GM13976 (cell line): ENCODE measurements at regions not wholly inside any gene's neighbourhood (a gene's known extent, or its start where the extent isn't known, plus 50 kb on each side); places are given as distances from the start of the nearest gene placed in this dataset.

Experiments
- DNase-seq: peaks from one replicate; pipeline ENCODE4 v3.0.0; 2012; ENCODE audit warnings: low spot score
- in situ Hi-C: fragments of 300-500 bp; cut with MboI; formaldehyde crosslinking; loops from one replicate; pipeline ENCODE4 v1.12.0; 2022; ENCODE audit warnings: low sequenced_read_pairs, mixed read lengths, inconsistent platforms; ENCODE audit not compliant: unreplicated experiment
- TF ChIP-seq, protein P1 (sequence below): IDR thresholded peaks from 2 replicates; pipeline ENCODE4 v1.5.1; 2012; ENCODE audit warnings: borderline replicate concordance, mild to moderate bottlenecking; ENCODE audit not compliant: insufficient read depth; ENCODE audit errors: extremely low read depth, missing control alignments, control extremely low read depth

DNA sequence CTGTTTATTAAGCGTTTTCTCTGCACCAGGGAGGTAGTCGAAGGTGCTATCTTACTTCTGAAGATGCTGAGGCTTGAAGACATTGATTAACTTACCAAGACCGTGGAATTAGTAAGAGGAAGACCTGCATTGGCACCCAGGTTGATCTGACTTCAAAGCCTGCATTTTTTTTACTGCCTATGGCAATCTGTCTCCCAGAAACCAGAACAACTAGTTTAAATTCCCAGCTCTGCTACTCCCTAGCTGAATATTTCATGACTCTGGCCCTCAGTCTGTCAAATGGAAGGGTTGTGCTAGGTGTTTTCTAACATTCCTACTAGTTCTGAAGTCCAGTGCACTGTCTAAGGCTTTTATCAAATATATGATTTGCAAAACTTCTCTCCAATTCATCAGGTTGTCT is 52.0 kb upstream of the GRAMD1B start:
- in situ Hi-C loops: no loop called here
- TF ChIP-seq, protein P1, sequence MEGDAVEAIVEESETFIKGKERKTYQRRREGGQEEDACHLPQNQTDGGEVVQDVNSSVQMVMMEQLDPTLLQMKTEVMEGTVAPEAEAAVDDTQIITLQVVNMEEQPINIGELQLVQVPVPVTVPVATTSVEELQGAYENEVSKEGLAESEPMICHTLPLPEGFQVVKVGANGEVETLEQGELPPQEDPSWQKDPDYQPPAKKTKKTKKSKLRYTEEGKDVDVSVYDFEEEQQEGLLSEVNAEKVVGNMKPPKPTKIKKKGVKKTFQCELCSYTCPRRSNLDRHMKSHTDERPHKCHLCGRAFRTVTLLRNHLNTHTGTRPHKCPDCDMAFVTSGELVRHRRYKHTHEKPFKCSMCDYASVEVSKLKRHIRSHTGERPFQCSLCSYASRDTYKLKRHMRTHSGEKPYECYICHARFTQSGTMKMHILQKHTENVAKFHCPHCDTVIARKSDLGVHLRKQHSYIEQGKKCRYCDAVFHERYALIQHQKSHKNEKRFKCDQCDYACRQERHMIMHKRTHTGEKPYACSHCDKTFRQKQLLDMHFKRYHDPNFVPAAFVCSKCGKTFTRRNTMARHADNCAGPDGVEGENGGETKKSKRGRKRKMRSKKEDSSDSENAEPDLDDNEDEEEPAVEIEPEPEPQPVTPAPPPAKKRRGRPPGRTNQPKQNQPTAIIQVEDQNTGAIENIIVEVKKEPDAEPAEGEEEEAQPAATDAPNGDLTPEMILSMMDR: no peak
- no peak for DNase-seq

DNA sequence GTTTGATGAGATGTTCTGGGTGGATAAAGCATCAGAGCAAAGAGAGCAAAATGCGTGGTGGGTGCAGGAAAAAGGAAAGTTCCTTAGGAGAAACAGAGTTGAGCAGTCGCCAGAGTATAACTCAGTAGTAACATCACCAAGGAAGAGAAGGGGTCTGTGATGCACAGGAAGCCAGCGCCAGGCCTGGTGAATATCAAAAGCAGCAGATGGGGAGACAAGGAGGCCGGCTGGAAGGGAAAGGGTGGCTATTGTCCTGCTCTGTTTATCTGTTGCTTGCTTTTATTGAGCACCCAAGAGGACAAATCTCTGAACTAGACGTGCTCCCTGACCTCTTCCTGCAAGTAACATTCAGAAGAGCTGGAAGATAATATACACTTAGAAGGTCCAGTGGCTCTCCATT is 52.7 kb upstream of the GRAMD1B start:
- DNase-seq: no peak
- in situ Hi-C loops: no loop called here
- TF ChIP-seq, protein P1: no peak

DNA sequence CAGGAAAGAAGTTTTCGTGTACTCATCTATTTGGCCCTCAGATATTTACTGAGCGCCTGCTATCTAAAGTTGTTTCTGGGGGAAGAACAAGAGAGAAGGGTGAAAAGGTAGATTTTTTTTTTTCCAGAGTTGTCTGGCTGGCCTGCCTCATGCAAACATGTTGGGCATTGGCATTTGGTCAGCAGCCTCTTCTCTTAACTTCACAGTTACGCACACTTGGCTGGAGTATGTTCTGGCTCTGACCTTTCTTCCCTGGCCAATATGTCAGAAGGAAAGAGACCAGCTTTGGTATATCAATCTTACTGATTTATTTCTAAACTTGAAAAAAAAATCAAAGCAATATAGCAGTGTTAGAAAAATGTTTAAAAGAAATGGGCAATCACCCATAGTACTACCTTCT is 54.2 kb upstream of the GRAMD1B start:
- in situ Hi-C loops: no loop called here
- TF ChIP-seq, protein P1: no peak
- DNase-seq: no peak

DNA sequence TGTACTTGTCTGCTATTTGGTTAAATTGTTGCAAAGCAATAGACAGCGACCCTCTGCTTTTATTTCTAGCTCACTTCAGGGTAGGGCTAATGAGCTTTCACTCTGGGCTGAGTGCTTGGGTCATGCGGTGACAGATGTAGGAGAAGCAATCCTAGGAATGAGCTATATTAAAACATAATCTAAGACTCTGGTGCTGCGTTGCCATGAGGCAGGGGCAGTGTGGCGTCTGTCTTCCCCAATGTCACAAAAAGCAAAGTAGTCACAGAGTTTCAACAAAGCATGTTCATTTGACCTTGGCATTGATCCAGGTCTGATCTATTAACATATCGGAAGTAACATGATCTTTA is 55.5 kb upstream of the GRAMD1B start:
- no peak for DNase-seq
- TF ChIP-seq, protein P1: no peak
- in situ Hi-C loops: no loop called here

DNA sequence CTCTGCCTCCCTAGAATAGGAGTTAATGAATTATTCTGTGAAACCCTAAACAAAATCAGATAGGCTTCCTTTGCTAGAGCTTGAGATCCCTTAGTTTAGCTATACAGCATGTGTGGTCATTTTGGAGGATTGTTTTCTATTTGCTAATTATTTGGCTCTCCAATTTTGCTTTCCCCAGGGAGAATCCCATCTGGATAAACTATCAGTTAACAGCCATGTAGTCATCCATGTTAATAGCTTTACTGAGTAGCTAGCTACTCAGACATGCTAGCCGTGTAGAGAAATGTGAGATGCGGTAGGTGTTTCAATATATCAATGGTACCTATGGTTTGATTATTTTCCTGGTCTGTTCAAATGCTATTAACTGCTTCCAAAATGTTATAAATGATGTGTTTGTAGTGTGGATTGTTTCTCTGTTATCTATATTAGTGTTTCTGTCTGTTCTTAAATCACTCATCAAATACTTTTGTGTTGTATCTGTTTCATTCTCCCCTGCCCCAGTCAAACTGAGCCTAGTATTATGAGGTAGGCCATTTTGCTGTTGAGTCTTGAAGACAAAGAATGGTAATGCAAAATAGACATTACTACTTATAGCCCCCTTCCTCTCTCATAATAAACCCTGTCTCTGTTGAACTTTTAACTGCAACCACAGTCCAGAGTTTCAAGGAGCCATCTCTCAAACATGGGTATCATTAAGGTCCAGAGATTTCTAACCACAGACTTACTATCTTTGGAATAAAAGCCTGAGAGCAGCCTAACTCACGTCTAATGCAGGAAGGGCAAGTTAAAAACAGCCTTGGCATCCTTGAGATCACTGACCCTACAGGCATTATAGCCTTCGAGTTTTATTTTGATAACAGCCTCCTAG is 56.1 kb upstream of the GRAMD1B start:
- in situ Hi-C loops: no loop called here
- TF ChIP-seq, protein P1: no peak
- no peak for DNase-seq

DNA sequence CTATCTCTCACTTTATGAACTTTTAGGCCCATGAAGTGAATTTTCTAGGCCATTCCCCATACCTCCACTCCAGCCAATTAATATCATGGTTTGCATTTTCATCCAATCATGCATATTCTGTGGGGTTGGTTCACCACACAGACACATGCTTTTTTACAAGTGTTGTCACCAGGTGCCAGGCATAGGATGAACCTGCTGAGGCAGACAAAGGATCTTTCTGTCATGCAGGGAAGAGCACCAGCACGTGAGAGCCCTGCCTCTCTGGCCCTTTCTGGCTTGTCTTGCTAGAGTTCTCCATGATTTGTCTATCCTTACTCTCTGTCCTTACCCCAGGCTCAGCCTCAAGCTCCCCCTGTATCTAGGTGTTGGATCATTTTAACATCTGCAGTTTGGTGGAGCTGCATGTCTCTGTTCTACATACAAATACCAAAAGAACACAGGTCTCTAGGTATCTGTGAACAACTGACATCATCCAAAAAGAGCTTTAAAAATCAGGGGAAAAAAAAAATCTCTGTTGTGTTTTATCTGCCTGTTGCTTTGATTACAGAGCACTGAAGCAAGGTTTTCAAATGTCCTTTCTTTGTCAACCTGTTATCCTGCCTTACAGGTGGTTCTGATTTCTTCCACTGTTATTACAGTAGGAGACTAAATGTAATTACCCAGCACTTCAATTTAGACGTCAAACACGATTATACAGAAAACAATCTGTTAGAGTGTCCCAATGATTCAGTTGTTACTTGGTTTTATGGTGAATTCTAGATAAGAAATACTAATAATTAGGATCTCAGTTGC is 58.4 kb upstream of the GRAMD1B start:
- in situ Hi-C loops: no loop called here
- no peak for DNase-seq
- TF ChIP-seq, protein P1: no peak
